SK-N-SH (cell line): ENCODE measurements at regions not wholly inside any gene's neighbourhood (a gene's known extent, or its start where the extent isn't known, plus 50 kb on each side); places are given as distances from the start of the nearest gene placed in this dataset.

Source experiments
- CTCF ChIA-PET: fragments of 300-600, 350-600 bp; formaldehyde crosslinking; extraction: SDS; loops from one replicate; lab custom pipeline; 2021; lab: Yijun Ruan, JAX
- POLR2A ChIA-PET: fragments of 350-600 bp; sonication (Branson Sonifier 250); formaldehyde crosslinking; extraction: SDS; loops from one replicate; lab custom pipeline; 2020; ENCODE audit warnings: antibody characterized with exemption, inconsistent platforms; lab: Yijun Ruan, JAX
- DNase-seq: peaks from one replicate; pipeline ENCODE4 v3.0.0; 2012
- H2AFZ ChIP-seq: fragments of 200-600 bp; sonication (generic); 2 replicates; pipeline ENCODE4 v1.8.1; 2016; ENCODE audit warnings: antibody characterized with exemption, mild to moderate bottlenecking, low read depth
- H3F3A ChIP-seq: fragments of 200-600 bp; sonication (generic); replicated peaks from 2 replicates; pipeline ENCODE3; 2016; ENCODE audit warnings: antibody characterized with exemption, mild to moderate bottlenecking; ENCODE audit not compliant: insufficient read depth
- H3K27ac ChIP-seq, 2 experiments: fragments of 200-500 bp in 1 of 2; fragments of 200-600 bp in 1 of 2; sonication (Bioruptor generic) in 1 of 2; sonication (generic), shearing (Covaris generic) in 1 of 2; 2 replicates each; pipeline versions ENCODE4 v1.5.1 to v1.6.1; 2014 to 2016; ENCODE audit warnings: low read depth in 2 of 2, inconsistent platforms in 1 of 2, low read length in 1 of 2, mild to moderate bottlenecking in 1 of 2, mixed read lengths in 1 of 2
- H3K27me3 ChIP-seq: fragments of 200-600 bp; sonication (generic), shearing (Covaris generic); 2 replicates; pipeline ENCODE4 v1.6.1; 2016; ENCODE audit warnings: mixed run types; ENCODE audit not compliant: insufficient read depth
- H3K36me3 ChIP-seq, 2 experiments: fragments of 200-500 bp in 1 of 2; fragments of 200-600 bp in 1 of 2; sonication (Bioruptor generic) in 1 of 2; sonication (generic) in 1 of 2; replicated peaks in 1 of 2; 2 replicates each; pipeline versions ENCODE3 to v1.5.1; 2014 to 2016; ENCODE audit warnings: low read length in 1 of 2, mild to moderate bottlenecking in 1 of 2; ENCODE audit not compliant: insufficient read depth in 2 of 2, control insufficient read depth in 1 of 2
- H3K4me1 ChIP-seq, 2 experiments: fragments of 200-500 bp in 1 of 2; fragments of 200-600 bp in 1 of 2; sonication (Bioruptor generic) in 1 of 2; sonication (generic), shearing (Covaris generic) in 1 of 2; 2 replicates each; pipeline versions ENCODE4 v1.5.1 to v1.6.1; 2014 to 2016; ENCODE audit warnings: low read depth in 1 of 2, low read length in 1 of 2, mixed run types in 1 of 2; ENCODE audit not compliant: insufficient read depth in 2 of 2, control insufficient read depth in 1 of 2
- H3K4me2 ChIP-seq: fragments of 200-600 bp; sonication (generic), shearing (Covaris generic); 2 replicates; pipeline ENCODE4 v1.6.1; 2017; ENCODE audit warnings: mixed run types
- H3K4me3 ChIP-seq, 2 experiments: fragments of 200-500 bp in 1 of 2; fragments of 200-600 bp in 1 of 2; sonication (Bioruptor generic) in 1 of 2; sonication (generic), shearing (Covaris generic) in 1 of 2; 2 replicates each; pipeline versions ENCODE4 v1.5.1 to v1.8.1; 2014 to 2016; ENCODE audit warnings: low read depth in 2 of 2, inconsistent platforms in 1 of 2, low read length in 1 of 2, mild to moderate bottlenecking in 1 of 2, mixed read lengths in 1 of 2, moderate library complexity in 1 of 2
- H3K79me2 ChIP-seq: fragments of 200-600 bp; sonication (generic); 2 replicates; pipeline ENCODE4 v1.8.1; 2017; ENCODE audit warnings: mild to moderate bottlenecking; ENCODE audit not compliant: insufficient read depth
- H3K9ac ChIP-seq: fragments of 200-600 bp; sonication (generic); 2 replicates; pipeline ENCODE4 v1.6.1; 2017; ENCODE audit warnings: mixed run types
- H3K9me2 ChIP-seq: fragments of 200-600 bp; sonication (generic); 2 replicates; pipeline ENCODE4 v1.6.1; 2017; ENCODE audit warnings: mixed run types
- H3K9me3 ChIP-seq: fragments of 200-600 bp; sonication (generic); 2 replicates; pipeline ENCODE4 v1.6.1; 2017; ENCODE audit warnings: mixed run types, mild to moderate bottlenecking, moderate library complexity
- H4K20me1 ChIP-seq: fragments of 200-600 bp; sonication (generic); 2 replicates; pipeline ENCODE4 v1.6.1; 2017; ENCODE audit warnings: mild to moderate bottlenecking, mixed run types; ENCODE audit not compliant: insufficient read depth
- CHD2 ChIP-seq: fragments of 150-350 bp; IDR thresholded peaks from 2 replicates; pipeline ENCODE4 v1.6.1; 2018; ENCODE audit warnings: low read length; ENCODE audit not compliant: partially characterized antibody
- EP300 ChIP-seq, 2 experiments: IDR thresholded peaks; 2 replicates each; pipeline versions ENCODE4 v1.4.0 to v1.6.1; 2012; ENCODE audit warnings: borderline replicate concordance in 1 of 2, low read depth in 1 of 2, low read length in 1 of 2
- EZH2phosphoT487 ChIP-seq: fragments of 200-600 bp; sonication (generic); IDR thresholded peaks from 2 replicates; pipeline ENCODE4 v1.6.1; 2017; ENCODE audit warnings: low read depth, mixed run types, mild to moderate bottlenecking, antibody characterized with exemption, moderate library complexity, borderline replicate concordance
- FOSL2 ChIP-seq: IDR thresholded peaks from 2 replicates; pipeline ENCODE4 v1.4.0; 2012; ENCODE audit warnings: low read depth, mild to moderate bottlenecking, moderate library complexity, borderline replicate concordance
- FOXJ3 ChIP-seq: sonication (generic); formaldehyde crosslinking; IDR thresholded peaks from 2 replicates; pipeline ENCODE4 v1.5.1; 2020; ENCODE audit warnings: mild to moderate bottlenecking, missing genetic modification reagents
- GATA2 ChIP-seq: sonication (generic); formaldehyde crosslinking; IDR thresholded peaks from 2 replicates; pipeline ENCODE4 v1.5.0; 2020; ENCODE audit warnings: mild to moderate bottlenecking, missing genetic modification reagents
- NRF1 ChIP-seq: IDR thresholded peaks from 2 replicates; pipeline ENCODE4 v1.6.1; 2012; ENCODE audit warnings: low read depth, mild to moderate bottlenecking, low read length
- RFX5 ChIP-seq: IDR thresholded peaks from 2 replicates; pipeline ENCODE4 v1.6.1; 2012; ENCODE audit warnings: mild to moderate bottlenecking, improper control_type of control experiment, low read length
- YY1 ChIP-seq: IDR thresholded peaks from 2 replicates; pipeline ENCODE4 v1.4.0; 2012; ENCODE audit warnings: low read depth, mild to moderate bottlenecking
- WGBS: methylation state at CpG from one replicate; pipeline ENCODE4 v1.1.6; 2017; ENCODE audit warnings: low lambda C conversion rate; 5-methylcytosine and 5-hydroxymethylcytosine counted together
- TF ChIP-seq, protein P1 (sequence below): IDR thresholded peaks from 2 replicates; pipeline ENCODE4; 2012
- TF ChIP-seq, protein P2 (sequence below): IDR thresholded peaks from 2 replicates; pipeline ENCODE4 v1.6.1; 2012; ENCODE audit warnings: mild to moderate bottlenecking, low read depth, low read length, moderate library complexity

DNA sequence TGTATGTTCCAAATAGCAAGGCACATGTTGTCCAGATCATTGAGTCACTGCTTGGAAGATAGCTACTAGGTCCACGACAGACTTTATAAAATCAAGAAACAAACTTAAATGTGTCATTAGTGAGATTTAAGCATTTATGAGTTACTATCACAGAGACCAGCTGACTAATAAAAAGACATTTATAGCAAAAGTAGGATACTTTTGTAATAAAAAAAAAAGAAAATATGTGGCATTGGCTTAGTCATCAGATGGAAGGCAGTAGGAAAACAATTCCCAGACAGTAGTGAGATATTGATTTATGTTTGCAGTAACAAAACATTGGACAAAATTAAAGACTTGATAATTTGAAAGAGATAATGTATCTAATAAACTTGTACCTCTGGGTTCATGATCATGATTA lies 881.0 kb upstream of the LRRN3 start:
- Histone ChIP-seq H3K27me3 (no peaks in the 10 kb centered on the region), H3K4me2 (no peak overlapping the region), H3K9me2 (no peaks in the 10 kb centered on the region), H3K27ac (no peak overlapping the region)
- CTCF ChIA-PET = no interaction called here
- DNase-seq = no peak
- 33% methylated on average over 1 of the region's 1 CpG for WGBS
- TF ChIP-seq NRF1 = no peak
- no peak for TF ChIP-seq FOSL2
- TF ChIP-seq YY1 = no peak
- no peak for TF ChIP-seq CHD2
- TF ChIP-seq RFX5 = no peak
- no peak for TF ChIP-seq EP300 (IDR thresholded peaks at IDR 0.05; ENCODE audit: borderline replicate concordance in 1 of 2, low read depth in 1 of 2, low read length in 1 of 2)
- TF ChIP-seq GATA2 = no peak
- TF ChIP-seq EZH2phosphoT487 = no peak
- no peak for TF ChIP-seq FOXJ3 (CRISPR knock-in tag)
- TF ChIP-seq, all 33 proteins: peak for 0
- Histone ChIP-seq H3K36me3 (no peaks in the 10 kb centered on the region), H3F3A (no peaks in the 10 kb centered on the region), H4K20me1 (no peaks in the 10 kb centered on the region), H3K9me3 (no peaks in the 10 kb centered on the region), H3K9ac (no peak overlapping the region), H3K4me3 (no peak overlapping the region), H2AFZ (no peak overlapping the region), H3K4me1 (no peaks in the 10 kb centered on the region; a peak in 2 of 4 replicates), H3K79me2 (no peaks in the 10 kb centered on the region)
- POLR2A ChIA-PET = no interaction called here

DNA sequence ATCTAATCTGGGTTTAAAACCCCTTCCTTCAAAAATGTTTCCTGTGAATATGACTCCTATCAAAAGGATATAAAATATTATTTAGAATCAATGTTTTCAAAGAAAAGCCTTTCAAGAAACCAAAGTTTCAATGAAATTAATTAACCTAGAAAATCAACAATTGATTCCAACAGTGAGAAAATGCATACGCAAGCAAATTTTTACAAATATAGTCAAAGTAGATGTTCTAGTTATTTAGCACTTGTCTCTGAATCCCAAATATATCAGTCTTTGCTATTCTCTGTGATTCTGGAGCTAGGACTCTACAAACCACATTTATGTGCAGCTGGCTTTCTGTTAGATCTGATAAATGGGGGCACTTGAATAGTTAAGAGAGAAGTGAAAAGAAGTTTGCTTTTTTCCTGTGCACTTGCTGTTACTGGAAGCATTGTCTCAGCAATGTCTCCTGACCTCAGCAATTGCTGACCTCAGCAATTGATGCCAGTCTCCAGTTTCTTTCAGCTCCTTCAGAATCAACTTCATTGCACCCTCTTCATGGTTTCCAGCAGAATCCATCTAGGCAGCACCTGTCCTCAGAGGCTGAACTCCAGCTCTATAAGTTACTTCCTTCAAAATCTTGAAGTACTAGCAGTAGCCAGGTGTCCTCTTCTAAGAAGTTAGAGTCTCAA lies 879.9 kb upstream of the LRRN3 start:
- no peak overlapping the region for H2AFZ ChIP-seq
- no peaks in the 10 kb centered on the region for H3F3A ChIP-seq
- POLR2A ChIA-PET = no interaction called here
- H3K4me1 ChIP-seq = no peaks in the 10 kb centered on the region; a peak in 2 of 4 replicates
- H3K9me3 ChIP-seq = no peaks in the 10 kb centered on the region
- CTCF ChIA-PET = no interaction called here
- no peak for DNase-seq
- H3K4me3 ChIP-seq = no peak overlapping the region
- no peak overlapping the region for H3K27ac ChIP-seq
- 75% methylated on average over 1 of the region's 1 CpG for WGBS
- H4K20me1 ChIP-seq = no peaks in the 10 kb centered on the region
- no peak overlapping the region for H3K9ac ChIP-seq
- H3K27me3 ChIP-seq = no peaks in the 10 kb centered on the region
- no peaks in the 10 kb centered on the region for H3K9me2 ChIP-seq
- no peaks in the 10 kb centered on the region for H3K79me2 ChIP-seq
- TF ChIP-seq, protein P1, sequence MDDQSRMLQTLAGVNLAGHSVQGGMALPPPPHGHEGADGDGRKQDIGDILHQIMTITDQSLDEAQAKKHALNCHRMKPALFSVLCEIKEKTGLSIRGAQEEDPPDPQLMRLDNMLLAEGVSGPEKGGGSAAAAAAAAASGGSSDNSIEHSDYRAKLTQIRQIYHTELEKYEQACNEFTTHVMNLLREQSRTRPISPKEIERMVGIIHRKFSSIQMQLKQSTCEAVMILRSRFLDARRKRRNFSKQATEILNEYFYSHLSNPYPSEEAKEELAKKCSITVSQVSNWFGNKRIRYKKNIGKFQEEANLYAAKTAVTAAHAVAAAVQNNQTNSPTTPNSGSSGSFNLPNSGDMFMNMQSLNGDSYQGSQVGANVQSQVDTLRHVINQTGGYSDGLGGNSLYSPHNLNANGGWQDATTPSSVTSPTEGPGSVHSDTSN = no peak
- TF ChIP-seq EZH2phosphoT487 (no peak), NRF1 (no peak)
- TF ChIP-seq, protein P2, sequence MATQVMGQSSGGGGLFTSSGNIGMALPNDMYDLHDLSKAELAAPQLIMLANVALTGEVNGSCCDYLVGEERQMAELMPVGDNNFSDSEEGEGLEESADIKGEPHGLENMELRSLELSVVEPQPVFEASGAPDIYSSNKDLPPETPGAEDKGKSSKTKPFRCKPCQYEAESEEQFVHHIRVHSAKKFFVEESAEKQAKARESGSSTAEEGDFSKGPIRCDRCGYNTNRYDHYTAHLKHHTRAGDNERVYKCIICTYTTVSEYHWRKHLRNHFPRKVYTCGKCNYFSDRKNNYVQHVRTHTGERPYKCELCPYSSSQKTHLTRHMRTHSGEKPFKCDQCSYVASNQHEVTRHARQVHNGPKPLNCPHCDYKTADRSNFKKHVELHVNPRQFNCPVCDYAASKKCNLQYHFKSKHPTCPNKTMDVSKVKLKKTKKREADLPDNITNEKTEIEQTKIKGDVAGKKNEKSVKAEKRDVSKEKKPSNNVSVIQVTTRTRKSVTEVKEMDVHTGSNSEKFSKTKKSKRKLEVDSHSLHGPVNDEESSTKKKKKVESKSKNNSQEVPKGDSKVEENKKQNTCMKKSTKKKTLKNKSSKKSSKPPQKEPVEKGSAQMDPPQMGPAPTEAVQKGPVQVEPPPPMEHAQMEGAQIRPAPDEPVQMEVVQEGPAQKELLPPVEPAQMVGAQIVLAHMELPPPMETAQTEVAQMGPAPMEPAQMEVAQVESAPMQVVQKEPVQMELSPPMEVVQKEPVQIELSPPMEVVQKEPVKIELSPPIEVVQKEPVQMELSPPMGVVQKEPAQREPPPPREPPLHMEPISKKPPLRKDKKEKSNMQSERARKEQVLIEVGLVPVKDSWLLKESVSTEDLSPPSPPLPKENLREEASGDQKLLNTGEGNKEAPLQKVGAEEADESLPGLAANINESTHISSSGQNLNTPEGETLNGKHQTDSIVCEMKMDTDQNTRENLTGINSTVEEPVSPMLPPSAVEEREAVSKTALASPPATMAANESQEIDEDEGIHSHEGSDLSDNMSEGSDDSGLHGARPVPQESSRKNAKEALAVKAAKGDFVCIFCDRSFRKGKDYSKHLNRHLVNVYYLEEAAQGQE = no peak
- no peaks in the 10 kb centered on the region for H3K36me3 ChIP-seq
- no peak overlapping the region for H3K4me2 ChIP-seq
